Activated CD4-positive, alpha-beta T cell treated with anti-CD3 and anti-CD28 coated beads for 48 hours (primary cell): ENCODE measurements at regions not wholly inside any gene's neighbourhood (a gene's known extent, or its start where the extent isn't known, plus 50 kb on each side); places are given as distances from the start of the nearest gene placed in this dataset.

Source experiments
- DNase-seq: peaks from one replicate; pipeline ENCODE4 v3.0.0-alpha.2; 2020

DNA sequence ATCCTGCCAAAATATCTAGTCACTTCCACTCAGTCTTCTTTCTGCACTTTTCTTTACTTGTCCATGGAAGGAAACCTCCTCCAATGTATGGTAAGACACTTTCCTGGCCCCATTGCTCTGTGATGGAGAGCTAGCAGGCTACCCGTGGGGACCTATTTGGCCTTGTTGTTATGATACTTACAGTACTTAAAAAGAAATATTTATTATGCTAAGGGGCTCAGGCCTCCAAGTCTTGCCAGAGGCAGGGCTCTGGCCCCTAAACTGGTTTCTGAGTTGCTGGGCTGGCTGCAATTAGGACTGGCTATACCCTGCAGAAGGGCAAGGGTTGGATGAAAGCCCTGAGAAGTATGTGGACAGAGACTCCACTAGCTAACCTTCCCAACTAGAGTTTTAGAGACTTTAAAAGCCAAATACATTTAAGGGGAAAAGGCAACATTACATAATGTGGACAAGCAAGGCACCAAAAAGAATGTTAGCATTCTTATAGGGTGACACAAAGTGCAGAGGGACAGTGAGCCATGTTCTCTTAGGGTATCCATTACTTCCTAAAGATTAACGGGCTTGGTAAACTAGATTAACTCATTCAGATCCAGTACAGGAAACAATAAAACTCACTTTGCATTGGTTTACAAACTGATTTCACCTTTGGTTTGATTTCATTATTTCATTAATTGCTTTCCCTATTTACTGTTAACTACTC is 84.9 kb upstream of the INHBA start:
- no peak for DNase-seq

GRCh38 chr7:41786944-41787343 is 84.1 kb upstream of the INHBA start:
- DNase-seq = no peak

DNA sequence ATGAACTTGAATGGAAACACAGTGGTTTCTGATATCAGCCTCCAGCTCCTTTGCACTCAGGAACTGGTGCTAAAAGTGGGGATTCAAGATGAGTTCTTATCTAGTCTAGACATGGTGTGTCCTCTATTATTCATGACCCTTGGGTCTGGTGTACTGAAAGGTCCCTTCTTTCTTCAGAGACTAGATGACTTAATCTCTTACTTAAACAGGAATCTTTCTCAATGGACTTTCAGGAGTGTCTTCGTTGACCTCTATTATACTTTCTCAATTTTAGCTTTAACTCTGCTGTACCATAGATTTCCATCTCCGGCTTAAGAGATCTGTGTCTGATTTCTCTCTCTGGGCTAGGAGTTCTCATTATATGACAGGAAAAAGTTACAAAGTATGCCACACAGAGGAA is 83.5 kb upstream of the INHBA start:
- no peak for DNase-seq

- DNase-seq = no peak
Observed at GRCh38 chr7:41785840-41786239, 83.0 kb upstream of the INHBA start.

GRCh38 chr7:41785265-41785664 is 82.4 kb upstream of the INHBA start:
- no peak for DNase-seq

- no peak for DNase-seq
Observed at GRCh38 chr7:41779918-41780317, 77.0 kb upstream of the INHBA start.

- DNase-seq = no peak
Observed at GRCh38 chr7:41777894-41778596, 75.2 kb upstream of the INHBA start.

DNA sequence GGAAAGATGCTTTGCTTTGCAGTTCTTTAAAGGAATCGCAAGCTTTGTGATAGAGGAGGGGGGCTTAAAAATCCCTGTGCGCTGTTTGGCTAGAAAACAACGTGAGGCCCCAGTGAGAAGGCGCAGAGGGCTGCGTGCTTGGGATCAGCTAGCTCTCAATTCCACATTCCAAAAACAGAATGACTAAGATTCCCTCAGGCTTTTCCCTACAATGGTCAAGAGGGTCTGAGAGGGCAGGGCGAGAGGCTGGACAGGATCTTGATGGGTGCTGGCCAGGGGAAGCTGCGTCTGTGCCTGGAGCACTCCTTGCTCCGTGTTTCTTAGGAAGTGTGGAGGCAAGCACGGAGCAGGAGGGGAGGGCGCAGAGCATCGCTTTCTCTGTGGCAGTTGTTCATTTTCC is 72.1 kb upstream of the INHBA start:
- DNase-seq = no peak

GRCh38 chr7:41773756-41774155 is 70.9 kb upstream of the INHBA start:
- no peak for DNase-seq

DNA sequence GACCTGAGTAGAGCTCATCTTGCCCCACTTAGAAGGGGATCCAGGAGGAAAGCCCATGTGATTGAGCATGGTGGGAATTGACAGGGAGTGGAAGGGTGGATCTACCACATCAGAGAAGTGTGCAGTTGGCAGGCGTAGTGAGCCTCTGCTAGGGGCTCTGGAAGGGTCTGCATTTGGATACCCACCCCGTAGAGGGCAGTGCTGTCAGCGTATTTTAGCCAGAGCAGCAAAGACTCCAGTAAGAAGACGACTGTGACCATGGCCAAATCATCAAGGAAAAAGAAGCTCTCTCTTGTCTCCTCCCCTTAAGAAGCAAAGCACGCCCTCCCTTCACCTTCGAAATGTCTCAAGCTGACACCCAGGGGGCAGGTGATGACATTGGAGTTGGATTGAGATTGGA is 68.8 kb upstream of the INHBA start:
- DNase-seq = no peak

DNA sequence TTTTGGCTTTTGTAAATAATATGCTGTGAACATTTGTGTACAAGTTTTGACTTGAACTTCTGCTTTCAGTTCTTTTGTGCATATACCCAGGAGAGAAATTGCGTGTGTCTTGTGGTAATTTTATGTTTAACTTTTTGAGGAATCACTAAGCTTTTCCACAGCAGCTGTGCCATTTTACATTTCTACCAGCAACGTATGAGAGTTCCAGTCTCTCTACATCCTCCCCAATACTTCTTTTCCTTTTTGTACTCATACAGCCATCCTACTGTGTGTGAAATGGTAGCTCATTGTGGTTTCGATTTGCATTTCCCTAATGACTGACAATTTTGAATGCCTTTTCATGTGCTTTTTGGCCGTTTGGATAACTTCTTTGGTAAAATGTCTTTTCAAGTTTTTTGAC is 66.3 kb upstream of the INHBA start:
- no peak for DNase-seq

DNA sequence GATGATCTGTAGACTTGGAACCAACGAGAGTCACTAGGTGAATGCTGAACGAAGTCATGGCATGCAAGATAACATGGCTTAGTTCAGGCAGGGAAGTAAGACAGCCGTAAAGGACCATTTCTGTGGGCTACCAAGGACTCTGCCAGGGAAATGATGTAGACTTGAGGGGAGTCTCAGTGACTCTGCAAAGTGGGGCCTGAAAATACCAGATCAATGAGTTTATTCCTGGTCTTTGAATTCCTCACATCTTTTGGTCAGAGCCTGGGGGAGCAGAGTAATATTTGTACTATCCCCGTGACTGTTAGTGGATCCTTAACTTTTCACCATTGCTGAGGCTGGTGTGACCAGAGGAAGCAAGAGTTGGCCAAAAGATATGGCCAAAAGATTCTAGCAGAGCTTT is 60.7 kb upstream of the INHBA start:
- no peak for DNase-seq

- DNase-seq = no peak
Observed at GRCh38 chr7:41762641-41763040, 59.8 kb upstream of the INHBA start.

- no peak for DNase-seq
Observed at GRCh38 chr7:41760293-41760692, 57.4 kb upstream of the INHBA start.

DNA sequence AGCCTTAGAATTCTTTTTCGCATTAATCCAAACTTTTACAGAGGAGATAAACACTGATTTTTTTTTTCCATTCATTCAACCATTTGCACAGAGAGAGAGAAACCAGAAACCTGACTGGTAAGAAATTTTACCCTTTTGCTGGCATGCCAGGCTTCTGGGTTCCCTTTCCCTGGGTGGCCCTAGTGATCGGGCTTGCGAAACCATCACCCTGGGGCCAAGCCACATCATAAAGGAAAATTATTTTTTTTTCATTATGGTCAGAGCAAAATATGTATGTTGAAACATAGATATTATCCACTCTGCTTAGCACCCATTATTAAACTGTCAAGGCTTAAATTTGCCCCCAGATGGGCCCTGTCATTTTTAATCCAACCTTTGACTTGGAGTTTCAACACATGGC is 55.4 kb upstream of the INHBA start:
- no peak for DNase-seq

DNA sequence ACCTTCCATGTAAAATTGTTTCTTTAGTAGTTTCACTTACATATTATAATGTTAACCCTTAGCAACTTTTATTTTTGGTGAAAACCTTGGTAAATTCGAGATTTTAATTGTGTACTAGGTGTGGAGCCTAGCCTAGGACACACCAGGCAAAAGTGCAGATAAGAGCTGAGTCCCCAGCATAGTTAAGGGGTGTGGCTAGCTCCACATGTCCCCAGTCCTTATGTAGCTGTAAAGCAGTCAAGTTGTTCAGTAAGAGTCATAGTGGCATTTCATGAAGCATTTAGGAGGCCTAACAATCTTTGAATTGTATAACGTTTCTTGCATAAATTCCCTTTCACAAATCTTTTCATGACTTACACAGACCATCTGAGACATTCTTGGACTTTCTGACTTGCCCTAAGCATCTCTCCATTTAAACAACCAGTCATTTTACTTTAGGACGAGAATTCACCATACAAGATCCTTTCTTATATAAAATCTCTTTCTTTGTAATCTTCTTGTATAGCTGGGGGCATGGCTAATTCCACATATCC is 53.8 kb upstream of the INHBA start:
- no peak for DNase-seq

DNA sequence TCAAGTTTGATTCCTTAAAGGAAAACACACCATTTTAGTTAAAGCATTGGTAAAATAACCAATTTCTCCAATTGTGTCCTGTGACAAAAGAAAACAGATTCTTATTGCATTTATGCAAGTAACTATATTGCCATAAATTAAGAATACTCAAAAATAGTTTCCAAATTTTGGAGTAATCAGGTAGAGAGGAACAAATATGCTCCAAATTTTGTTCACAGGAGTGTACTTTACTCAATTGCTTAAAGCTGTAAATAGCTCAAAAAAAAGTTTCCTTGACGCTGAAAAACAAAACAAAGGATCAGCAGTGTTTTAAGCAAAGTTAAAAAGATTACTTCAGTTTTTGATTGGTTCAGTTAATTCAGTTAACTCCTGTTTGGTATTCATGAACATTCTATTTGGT is 52.2 kb upstream of the INHBA start:
- DNase-seq = no peak

- DNase-seq = no peak
Observed at GRCh38 chr7:41754046-41754445, 51.2 kb upstream of the INHBA start.
